OCI-LY1 (cell line): ENCODE measurements at regions not wholly inside any gene's neighbourhood (a gene's known extent, or its start where the extent isn't known, plus 50 kb on each side); places are given as distances from the start of the nearest gene placed in this dataset.

Experiments used
- H2AFZ ChIP-seq: fragments of 200-600 bp; sonication (generic), shearing (Covaris generic); 2 replicates; pipeline ENCODE4 v1.6.0; 2014; ENCODE audit warnings: antibody characterized with exemption, mild to moderate bottlenecking, low read length
- H3F3A ChIP-seq: fragments of 200-600 bp; sonication (generic), shearing (Covaris generic); 2 replicates; pipeline ENCODE4 v1.6.0; 2014; ENCODE audit warnings: mild to moderate bottlenecking, antibody characterized with exemption, low read length, moderate library complexity; ENCODE audit not compliant: insufficient read depth
- H3K27ac ChIP-seq: fragments of 200-600 bp; sonication (generic); 2 replicates; pipeline ENCODE4 v1.5.1; 2014; ENCODE audit warnings: low read length, mixed run types, mild to moderate bottlenecking, low read depth; ENCODE audit not compliant: poor library complexity, severe bottlenecking
- H3K27me3 ChIP-seq: fragments of 200-600 bp; sonication (generic); 2 replicates; pipeline ENCODE4 v1.6.0; 2014; ENCODE audit warnings: antibody characterized with exemption, mild to moderate bottlenecking, low read length, moderate library complexity; ENCODE audit not compliant: insufficient read depth
- H3K36me3 ChIP-seq: fragments of 200-600 bp; sonication (generic); 2 replicates; pipeline ENCODE4 v1.6.1; 2014; ENCODE audit warnings: mild to moderate bottlenecking, antibody characterized with exemption, low read length, moderate library complexity, mixed read lengths; ENCODE audit not compliant: insufficient read depth
- H3K4me1 ChIP-seq: fragments of 200-600 bp; sonication (generic); 2 replicates; pipeline ENCODE4 v1.5.1; 2014; ENCODE audit warnings: mild to moderate bottlenecking, low read length, moderate library complexity; ENCODE audit not compliant: insufficient read depth, severe bottlenecking
- H3K4me2 ChIP-seq: fragments of 200-600 bp; sonication (generic), shearing (Covaris generic); 2 replicates; pipeline ENCODE4 v1.6.1; 2014; ENCODE audit warnings: low read length
- H3K4me3 ChIP-seq: fragments of 200-600 bp; sonication (generic); 2 replicates; pipeline ENCODE4 v1.5.1; 2014; ENCODE audit warnings: low read length, low read depth, mild to moderate bottlenecking, mixed read lengths; ENCODE audit not compliant: poor library complexity, severe bottlenecking
- H3K79me2 ChIP-seq: fragments of 200-600 bp; shearing (Covaris generic); 2 replicates; pipeline ENCODE4 v1.6.1; 2016; ENCODE audit warnings: mixed run types, low read length, mixed read lengths; ENCODE audit not compliant: insufficient read depth
- H3K9ac ChIP-seq: fragments of 200-600 bp; sonication (generic), shearing (Covaris generic); 2 replicates; pipeline ENCODE4 v1.6.1; 2014; ENCODE audit warnings: mild to moderate bottlenecking, low read length, mixed read lengths
- H3K9me2 ChIP-seq: fragments of 200-600 bp; sonication (generic), shearing (Covaris generic); 2 replicates; pipeline ENCODE4 v1.6.1; 2014; ENCODE audit warnings: low read depth, mild to moderate bottlenecking, low read length, mixed read lengths
- H3K9me3 ChIP-seq: fragments of 200-600 bp; shearing (Covaris generic); 2 replicates; pipeline ENCODE4 v1.6.1; 2014; ENCODE audit warnings: low read length, mixed read lengths
- H4K20me1 ChIP-seq: fragments of 200-600 bp; sonication (generic), shearing (Covaris generic); 2 replicates; pipeline ENCODE4 v1.6.0; 2016; ENCODE audit warnings: mild to moderate bottlenecking, low read length; ENCODE audit not compliant: insufficient read depth
- EZH2 ChIP-seq: fragments of 200-600 bp; sonication (generic), shearing (Covaris generic); IDR thresholded peaks from 2 replicates; pipeline ENCODE4 v1.8.0; 2017; ENCODE audit warnings: borderline replicate concordance, mixed run types, mild to moderate bottlenecking, antibody characterized with exemption, low read length, moderate library complexity, mixed read lengths
- TF ChIP-seq, protein P1 (sequence below): fragments of 200-600 bp; sonication (generic), shearing (Covaris generic); IDR thresholded peaks from 2 replicates; pipeline ENCODE4 v1.5.1; 2017; ENCODE audit warnings: mild to moderate bottlenecking, antibody characterized with exemption, low read length, moderate library complexity, mixed read lengths

GRCh38 chr4:169861593-169861992 lies 103.8 kb upstream of the HPF1 start:
- Histone ChIP-seq H3K4me2 (no peak overlapping the region), H3K27me3 (0 out of 2 replicates have a peak, but pooled peaks cover 2% of the 10 kb centered on the region), H3K9me3 (no peaks in the 10 kb centered on the region), H4K20me1 (no peaks in the 10 kb centered on the region), H3K27ac (no peak overlapping the region), H3K4me3 (no peak overlapping the region), H3K79me2 (no peaks in the 10 kb centered on the region), H3K4me1 (no peaks in the 10 kb centered on the region), H3K9ac (no peak overlapping the region), H3F3A (no peaks in the 10 kb centered on the region), H3K36me3 (no peaks in the 10 kb centered on the region), H3K9me2 (no peaks in the 10 kb centered on the region), H2AFZ (no peak overlapping the region)
- no peak for TF ChIP-seq EZH2
- TF ChIP-seq, protein P1, sequence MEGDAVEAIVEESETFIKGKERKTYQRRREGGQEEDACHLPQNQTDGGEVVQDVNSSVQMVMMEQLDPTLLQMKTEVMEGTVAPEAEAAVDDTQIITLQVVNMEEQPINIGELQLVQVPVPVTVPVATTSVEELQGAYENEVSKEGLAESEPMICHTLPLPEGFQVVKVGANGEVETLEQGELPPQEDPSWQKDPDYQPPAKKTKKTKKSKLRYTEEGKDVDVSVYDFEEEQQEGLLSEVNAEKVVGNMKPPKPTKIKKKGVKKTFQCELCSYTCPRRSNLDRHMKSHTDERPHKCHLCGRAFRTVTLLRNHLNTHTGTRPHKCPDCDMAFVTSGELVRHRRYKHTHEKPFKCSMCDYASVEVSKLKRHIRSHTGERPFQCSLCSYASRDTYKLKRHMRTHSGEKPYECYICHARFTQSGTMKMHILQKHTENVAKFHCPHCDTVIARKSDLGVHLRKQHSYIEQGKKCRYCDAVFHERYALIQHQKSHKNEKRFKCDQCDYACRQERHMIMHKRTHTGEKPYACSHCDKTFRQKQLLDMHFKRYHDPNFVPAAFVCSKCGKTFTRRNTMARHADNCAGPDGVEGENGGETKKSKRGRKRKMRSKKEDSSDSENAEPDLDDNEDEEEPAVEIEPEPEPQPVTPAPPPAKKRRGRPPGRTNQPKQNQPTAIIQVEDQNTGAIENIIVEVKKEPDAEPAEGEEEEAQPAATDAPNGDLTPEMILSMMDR = no peak

DNA sequence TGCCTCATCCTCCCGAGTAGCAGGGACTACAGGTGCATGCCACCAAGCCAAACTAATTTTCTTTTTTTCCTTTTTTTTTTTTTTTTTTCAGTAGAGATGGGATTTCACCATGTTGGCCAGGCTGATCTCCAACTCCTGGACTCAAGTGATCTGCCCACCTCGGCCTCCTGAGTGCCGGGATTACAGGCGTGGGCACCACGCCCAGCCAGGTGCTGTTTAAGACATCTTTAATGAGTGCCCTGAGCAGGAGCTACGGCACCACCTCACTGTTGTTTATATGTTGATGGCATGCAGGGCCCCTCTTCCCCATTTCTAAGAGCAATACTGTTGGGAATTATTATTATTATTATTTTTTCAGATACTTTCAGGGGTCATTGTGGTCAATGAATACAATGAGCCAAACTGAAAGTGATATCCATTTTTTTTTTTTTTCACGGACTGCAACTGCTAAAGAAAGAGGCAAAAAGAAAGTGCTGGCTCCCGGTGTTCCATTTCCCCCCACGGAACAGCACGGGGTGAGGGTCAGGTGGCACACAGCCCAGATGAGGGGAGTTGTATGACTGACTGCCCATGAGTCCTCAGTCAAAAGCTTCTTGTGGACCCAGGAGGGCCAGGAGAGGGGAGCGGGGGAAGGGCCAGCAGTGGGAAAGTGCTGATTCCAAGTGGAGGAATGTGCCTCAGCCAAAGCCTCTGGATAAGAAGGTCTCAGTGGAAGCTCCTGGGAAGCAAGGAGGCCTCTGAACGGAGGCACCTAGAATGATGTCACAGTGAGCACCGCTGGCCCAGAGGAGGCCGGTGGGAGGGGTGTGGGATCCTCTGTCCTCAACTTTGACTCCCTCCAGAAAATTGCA lies 101.8 kb upstream of the HPF1 start:
- Histone ChIP-seq H4K20me1 (no peaks in the 10 kb centered on the region), H3K4me2 (no peak overlapping the region), H3K4me3 (no peak overlapping the region), H3K9me2 (no peaks in the 10 kb centered on the region), H3K4me1 (no peaks in the 10 kb centered on the region), H3F3A (no peaks in the 10 kb centered on the region), H3K27me3 (no peaks in the 10 kb centered on the region), H2AFZ (no peak overlapping the region), H3K79me2 (no peaks in the 10 kb centered on the region), H3K9me3 (no peaks in the 10 kb centered on the region), H3K9ac (no peak overlapping the region), H3K36me3 (no peaks in the 10 kb centered on the region), H3K27ac (no peak overlapping the region)
- TF ChIP-seq, protein P1 = no peak
- TF ChIP-seq EZH2 = no peak

GRCh38 chr4:169854090-169854489 lies 96.3 kb upstream of the HPF1 start:
- no peak for TF ChIP-seq EZH2
- TF ChIP-seq, protein P1 = no peak
- no peaks in the 10 kb centered on the region for H3K36me3 ChIP-seq
- H2AFZ ChIP-seq = no peak overlapping the region
- H3K9ac ChIP-seq = no peak overlapping the region
- no peaks in the 10 kb centered on the region for H3K9me2 ChIP-seq
- no peak overlapping the region for H3K4me2 ChIP-seq
- H3K4me3 ChIP-seq = no peak overlapping the region
- H3K27me3 ChIP-seq = no peaks in the 10 kb centered on the region
- no peak overlapping the region for H3K27ac ChIP-seq
- no peaks in the 10 kb centered on the region for H3K9me3 ChIP-seq
- H3F3A ChIP-seq = no peaks in the 10 kb centered on the region
- no peaks in the 10 kb centered on the region for H3K4me1 ChIP-seq
- H3K79me2 ChIP-seq = no peaks in the 10 kb centered on the region
- H4K20me1 ChIP-seq = no peaks in the 10 kb centered on the region
